ENCODE measurements at regions not wholly inside any gene's neighbourhood (a gene's known extent, or its start where the extent isn't known, plus 50 kb on each side); places are given as distances from the start of the nearest gene placed in this dataset.
"Not testable (repeated sequence)": the region's sequence is repeated elsewhere in the genome, so short reads cannot be mapped to it uniquely, and the experiment has no call there.

DNA sequence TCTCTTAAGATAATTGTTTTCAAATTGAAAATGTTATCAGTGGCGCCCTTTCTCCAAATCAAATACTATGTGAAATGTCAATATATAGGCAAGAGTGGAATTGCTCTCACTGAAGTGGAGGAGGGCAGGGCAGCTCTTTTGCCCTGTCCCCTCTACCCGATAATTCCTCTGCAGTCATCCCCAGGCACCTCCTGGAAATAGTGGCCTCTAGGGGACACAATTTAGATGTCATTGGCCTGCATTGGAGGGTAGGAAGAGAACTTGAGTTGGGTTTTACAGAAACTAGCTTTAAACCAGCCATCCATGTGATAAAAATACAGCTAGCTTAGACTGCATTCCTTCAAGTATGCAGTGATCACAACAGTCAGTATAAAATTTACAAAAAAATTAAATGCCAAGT, 288.9 kb downstream of the EDEM1 start:
- no peak for DNase-seq (ENCODE audit: low read depth)

DNA sequence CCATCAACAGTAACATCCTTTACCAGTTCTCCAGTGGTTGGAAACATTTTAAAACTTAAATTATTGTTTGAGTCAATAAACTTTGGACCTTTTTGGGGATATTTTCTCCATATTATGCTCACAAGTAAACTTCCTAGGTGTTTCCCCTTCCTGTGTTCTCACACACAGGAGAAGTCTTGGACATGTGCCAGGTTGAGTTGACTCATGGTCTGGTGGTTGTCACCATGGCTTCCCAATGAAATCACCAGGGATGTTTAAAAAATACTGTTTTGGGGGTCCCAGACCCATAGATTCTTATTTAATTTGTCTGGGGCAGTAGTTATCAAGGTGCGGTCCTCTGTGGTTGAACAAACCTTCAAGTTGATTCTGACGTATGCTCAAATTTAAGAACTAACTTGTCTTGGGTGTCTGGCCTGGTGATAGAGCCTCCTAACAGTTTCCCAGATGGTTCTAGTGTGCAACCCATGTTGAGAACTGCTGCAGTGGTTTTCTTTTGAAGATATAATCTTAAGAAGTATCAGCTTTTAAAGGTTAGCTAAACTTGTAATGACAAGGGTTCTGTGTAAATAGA, 291.8 kb downstream of the EDEM1 start:
- no peak for DNase-seq (ENCODE audit: low read depth)

DNA sequence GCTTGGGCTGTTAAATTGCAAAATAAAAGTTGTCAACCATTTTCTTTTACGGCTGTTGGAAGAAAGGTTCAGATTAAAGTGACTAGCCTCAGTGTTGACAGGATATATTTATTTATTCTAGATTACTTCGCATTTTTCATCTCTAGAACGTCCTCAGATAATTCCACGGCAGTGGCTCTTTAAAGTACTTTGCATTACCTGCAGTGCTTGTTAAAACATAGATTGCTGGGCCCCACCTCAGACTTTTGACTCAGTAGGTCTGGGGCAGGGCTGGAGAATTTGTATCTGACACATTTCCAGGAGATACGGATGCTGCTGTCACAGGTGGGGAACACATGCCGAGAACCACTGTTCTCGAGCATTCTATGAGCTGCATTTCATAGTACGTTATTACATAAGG, 292.7 kb downstream of the EDEM1 start:
- no peak for DNase-seq (ENCODE audit: low read depth)

DNA sequence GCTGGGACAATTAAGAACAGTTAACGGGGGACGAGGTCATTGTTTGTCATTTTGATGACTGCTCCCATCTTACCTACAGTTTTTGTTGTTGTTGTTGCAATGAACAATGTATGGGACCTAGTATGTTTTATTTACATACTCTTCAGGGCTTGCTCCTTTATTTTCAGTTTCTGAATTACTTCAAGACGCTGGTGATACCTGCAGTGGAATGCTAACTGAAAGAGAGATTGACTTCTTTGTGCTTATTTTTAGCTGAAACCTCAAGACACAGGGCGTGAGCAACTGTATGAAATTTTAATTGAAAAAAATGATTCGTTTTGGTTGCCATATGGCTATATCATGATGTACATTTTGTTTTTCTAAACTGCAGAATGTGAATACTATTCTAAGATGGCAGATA, 297.9 kb downstream of the EDEM1 start:
- DNase-seq (ENCODE audit: low read depth), result no peak

DNA sequence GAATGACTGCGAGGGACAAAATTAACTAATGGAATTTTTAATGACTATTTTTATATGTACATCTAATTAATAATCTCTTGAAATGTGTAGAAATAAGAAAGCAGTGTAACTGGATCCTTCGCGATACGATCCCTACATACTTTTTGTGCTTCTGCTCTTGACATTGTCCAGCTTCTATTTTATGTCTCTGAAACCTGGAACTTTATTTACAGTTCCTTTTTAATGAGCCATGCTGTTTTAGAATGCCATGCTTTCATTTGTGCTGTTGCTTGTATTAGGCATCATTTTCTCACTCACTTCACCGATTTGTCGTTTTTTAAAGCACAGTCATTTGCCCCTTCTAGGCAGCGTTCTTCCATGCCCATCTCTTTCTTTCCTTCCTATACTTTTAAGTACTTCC, 301.3 kb downstream of the EDEM1 start:
- DNase-seq (ENCODE audit: low read depth), result no peak

DNA sequence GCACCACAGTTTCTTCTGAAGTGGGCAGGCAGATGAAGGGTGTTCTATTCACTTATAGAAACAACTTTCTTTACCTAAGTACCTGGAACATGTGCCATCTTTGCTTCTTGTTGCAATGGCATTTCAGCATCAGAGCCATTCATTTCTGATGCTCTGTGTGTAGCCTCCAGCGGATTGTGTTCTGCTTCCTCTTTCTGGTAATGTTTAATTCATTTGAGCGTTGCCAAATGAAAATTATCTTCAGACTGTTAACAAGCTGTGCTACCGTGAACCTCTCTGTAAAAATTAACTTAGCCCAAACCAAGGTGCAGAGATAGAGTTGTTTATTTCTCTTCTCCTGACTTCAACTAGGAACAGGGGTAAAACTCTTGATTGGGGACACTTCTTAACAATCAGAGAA, 302.0 kb downstream of the EDEM1 start:
- DNase-seq (ENCODE audit: low read depth), result no peak

DNA sequence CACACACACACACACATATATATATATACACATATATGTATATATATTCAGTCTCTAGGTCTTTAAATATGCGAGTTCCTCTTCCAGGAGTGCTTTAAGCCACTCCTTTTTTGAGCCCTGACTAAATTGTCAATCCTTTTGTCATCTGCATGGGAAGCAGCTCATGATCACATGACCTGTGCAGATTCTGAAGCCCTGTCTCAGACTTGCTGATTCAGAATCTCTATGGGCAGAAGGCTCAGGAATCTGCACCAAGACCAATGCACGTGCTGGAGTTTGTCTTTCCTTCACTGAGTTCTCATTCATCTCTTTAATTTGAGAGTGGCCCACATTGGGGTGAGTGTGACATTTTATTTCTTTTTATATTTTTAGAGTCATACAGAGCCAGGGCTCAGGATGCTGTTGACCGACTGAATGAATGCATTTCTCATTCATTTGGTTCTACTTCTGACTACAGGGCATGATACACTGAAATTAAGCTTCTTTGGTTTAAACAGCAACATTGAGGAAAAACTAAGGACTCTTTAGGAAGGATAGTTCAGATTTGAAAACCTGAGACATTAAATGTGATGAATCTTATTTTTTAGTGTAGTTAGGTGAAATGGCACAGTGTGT, 307.5 kb downstream of the EDEM1 start:
- DNase-seq (ENCODE audit: low read depth), result no peak

DNA sequence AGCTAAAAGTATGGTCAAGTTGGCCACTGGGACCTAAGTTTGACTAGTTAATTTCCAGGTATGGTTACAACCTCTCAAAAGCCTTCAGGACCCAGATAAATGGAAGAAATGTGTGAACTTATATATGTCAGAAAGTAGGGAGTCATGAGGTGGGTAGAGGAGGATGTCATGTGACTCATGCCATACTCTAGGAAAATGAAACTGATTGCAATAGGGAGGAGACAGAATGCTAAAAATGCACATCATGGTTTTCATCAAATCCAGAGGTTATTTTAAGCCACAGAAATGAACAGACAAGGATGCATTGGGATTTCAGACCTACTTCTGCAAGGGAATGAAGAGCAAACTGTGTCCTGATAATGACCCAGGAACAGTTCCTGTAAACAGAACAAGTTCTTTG, 310.0 kb downstream of the EDEM1 start:
- DNase-seq (ENCODE audit: low read depth), result no peak

DNA sequence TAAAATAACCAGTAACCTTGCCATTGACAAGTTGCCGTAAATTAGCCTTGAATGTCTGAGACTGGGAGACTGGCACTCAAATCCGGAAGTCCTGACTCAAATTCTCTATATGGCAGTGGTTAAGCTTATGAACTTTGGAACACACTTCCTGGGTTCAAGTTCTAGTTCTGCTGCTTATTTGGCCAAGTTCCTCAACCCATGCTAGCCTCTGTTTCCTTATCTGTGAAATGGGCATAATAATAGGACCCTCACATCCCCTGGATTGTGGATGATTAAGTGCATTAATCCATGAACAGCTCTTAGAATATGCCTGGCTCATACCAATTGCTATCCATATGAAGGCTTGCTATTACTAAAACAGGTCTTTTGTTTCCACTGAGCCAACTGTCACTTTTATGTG, 311.5 kb downstream of the EDEM1 start:
- no peak for DNase-seq (ENCODE audit: low read depth)

DNA sequence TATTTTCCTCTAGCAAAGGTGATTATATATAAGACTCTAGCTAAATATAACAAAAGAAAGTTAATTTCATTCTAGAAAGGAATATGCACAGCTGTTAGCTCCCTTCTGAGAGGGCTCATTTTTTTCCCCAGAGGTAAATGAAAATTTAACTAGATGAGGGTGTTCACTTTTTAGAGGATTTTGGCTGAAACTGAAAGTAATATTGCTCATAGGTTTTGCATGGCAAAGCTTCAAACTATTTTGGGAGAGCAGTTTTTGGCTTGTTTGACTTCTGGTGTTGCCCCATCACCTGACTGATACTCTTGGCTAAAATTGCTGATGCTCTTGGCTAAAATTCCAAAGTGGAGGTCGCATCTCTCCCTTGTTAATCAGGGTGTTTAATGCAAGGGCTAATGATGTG, 311.9 kb downstream of the EDEM1 start:
- DNase-seq (ENCODE audit: low read depth), result no peak

DNA sequence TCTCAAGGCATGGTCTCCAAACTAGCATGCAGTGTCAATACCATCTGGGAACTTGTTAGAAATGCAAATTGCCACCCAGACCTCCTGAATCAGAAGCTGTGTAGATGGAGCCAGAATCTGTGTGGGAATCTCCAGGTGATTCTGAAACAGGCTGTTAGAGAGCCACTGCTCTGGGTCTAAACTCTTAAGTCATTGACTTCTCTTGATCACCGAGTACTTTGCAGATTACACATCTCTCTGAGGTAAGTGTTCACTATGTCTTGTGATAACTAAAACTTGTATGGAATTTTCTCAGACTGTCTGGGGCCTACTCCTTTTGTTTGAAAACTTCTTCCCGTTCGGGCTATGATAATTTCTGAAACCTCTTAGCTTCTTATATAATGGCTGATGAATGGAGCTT, 315.6 kb downstream of the EDEM1 start:
- DNase-seq (ENCODE audit: low read depth), result no peak

DNA sequence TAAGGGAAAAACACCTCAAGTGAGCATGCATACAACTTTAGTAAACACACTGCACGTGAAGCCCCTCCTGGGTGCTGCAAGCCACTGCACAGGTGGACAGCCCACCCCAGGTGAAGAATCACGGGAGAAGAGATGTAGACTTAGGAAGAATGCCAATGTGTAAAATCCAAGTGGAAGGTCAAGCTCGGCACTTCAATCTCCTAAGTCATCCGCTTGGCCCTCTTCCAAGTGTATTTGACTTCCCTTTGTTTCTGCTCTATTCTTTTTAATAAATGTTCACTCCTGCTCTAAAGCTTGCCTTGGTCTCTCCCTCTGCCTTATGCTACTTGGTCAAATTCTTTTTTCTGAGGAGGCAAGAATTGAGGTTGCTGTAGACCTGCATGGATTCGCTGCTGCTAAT, 316.6 kb downstream of the EDEM1 start:
- DNase-seq (ENCODE audit: low read depth), result no peak

DNA sequence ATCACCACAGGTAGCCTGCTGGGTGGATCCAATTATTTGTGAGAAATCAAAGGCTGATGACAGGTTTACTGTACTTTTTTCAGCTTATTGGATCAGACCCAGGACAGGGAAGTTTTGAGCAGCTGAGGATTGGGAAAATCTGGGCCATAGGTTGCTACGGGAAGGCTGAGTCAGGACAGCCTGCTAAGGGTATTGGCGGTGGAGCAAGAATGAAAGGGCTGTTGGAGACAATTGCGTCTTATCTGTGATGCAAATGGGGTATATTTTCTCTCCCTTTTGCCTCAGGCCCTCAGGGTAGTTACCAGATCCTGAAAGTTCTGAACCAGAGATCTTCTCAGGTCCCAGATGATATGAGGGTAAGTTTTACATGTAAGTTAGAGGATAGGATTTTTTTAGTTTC, 317.7 kb downstream of the EDEM1 start:
- no peak for DNase-seq (ENCODE audit: low read depth)

DNA sequence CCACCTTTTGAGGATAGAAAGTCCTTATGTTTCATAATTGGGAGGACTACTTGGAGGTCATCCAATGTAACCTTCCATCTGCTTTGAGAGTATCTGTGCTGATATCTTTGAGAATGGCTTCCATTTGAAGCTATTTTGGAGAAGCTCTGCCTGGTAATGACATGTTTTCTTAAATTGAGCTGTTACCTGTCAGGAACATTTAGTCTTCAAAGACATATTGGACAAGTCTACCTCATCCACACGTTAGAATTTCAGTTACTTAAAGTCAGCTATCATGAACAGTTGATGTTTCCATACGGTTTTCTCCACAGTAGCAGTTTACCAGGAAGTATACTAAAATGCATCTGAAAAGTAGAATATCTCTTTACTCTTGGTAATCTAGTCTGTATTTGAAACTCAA, 318.5 kb downstream of the EDEM1 start:
- no peak for DNase-seq (ENCODE audit: low read depth)

DNA sequence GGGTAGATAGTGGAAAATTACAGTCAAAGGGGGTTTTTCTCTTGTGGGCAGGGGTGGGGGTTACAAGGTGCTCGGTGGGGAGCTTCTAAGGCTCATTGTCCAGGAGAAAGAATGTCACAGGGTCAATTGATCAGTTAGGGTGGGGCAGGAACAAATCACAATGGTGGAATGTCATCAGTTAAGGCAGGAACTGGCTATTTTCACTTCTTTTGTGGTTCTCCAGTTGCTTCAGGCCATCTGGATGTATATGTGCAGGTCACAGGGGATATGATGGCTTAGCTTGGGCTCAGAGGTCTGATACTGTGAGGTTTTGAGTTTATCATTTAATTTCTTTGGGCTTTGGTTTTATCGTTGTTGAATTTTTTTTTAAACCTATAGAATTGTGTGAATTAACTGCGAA, 321.4 kb downstream of the EDEM1 start:
- not testable (repeated sequence) for DNase-seq (ENCODE audit: low read depth)

DNA sequence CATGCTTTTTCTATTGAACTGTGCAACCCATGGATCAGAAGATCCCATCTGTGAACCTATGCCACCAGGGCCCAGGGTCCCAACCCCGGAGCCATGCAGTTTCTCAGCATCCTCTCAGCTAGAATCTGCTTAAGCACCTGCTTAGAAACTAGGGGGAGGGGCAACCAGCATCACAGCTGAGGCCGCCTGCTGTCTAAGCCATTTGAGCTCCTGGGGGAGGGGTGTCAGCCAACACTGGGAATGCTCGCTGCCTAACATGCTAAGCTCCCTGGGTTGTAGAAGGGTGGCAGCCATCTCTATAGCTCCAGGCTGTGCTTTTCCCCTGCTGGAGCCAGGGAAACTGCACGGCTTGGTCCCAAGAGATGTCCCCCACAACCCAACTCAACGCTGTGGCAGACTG, 322.8 kb downstream of the EDEM1 start:
- DNase-seq (ENCODE audit: low read depth), result no peak

DNA sequence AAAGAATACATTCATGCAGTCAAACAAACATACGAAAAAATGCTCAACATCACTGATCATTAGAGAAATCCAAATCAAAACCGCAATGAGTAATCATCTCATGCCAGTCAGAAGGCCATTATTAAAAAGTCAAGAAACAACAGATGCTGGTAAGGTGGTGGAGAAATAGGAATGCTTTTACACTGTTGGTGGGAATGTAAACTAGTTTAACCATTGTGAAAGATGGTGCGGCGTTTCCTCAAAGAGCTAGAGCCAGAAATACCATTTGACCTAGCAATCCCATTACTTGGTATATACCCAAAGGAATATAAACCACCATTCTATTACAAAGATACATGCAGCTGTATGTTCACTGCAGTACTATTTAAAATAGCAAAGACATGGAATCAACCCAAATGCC, 330.4 kb downstream of the EDEM1 start:
- DNase-seq (ENCODE audit: low read depth), result no peak

DNA sequence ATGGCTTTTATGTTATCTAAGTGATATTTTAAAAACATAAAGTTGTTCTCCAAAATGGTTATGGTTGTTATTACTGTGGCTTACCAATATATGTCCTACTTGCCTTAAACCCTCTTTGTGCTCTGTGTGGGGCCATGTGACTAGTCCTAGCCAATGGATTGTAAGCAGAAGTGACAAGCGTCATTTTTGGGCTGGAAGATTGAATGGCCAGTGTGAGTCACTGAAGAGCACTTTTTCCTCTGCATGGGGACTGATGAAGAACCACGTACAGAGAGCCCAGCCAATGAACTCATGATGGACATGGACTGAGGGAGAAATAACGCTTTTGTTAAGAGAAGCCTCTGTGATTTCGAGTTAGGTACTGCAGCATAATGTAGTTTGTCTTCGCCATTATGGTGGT, 332.7 kb downstream of the EDEM1 start:
- no peak for DNase-seq (ENCODE audit: low read depth)

DNA sequence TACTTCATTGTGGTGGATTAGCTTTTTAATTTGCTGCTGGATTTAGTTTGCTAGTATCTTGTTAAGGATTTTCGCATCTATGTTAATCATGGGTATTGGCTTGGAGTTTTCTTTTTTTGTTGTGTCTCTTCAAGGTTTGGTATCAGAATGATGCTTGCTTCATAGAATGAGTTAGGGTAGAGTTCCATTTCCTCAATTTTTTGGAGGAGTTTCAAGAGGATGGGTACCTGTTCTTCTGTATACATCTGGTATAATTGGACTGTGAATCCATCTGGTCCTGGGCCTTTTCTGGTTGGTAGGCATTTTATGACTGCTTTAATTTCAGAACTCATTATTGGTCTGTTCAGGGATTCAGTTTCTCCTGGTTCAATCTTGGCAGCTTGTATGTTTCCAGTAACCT, 335.6 kb downstream of the EDEM1 start:
- no peak for DNase-seq (ENCODE audit: low read depth)

DNA sequence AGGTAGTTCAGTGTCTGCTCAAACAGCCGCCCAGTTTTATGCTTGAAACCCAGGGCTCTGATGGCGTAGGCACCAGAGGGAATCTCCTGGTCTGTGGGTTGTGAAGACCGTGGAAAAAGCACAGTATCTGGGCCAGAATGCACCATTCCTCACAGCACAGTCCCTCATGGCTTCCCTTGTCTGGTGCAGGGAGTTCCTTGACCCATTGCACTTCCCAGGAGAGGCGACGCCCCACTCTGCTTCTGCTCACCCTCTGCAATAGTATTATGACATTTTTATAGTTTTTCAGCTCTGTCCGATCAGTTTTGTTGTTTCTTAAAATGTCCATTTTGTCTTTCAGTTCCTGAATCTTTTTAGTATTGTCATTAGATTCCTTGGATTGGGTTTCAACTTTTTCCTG, 343.5 kb downstream of the EDEM1 start:
- no peak for DNase-seq (ENCODE audit: low read depth)

DNA sequence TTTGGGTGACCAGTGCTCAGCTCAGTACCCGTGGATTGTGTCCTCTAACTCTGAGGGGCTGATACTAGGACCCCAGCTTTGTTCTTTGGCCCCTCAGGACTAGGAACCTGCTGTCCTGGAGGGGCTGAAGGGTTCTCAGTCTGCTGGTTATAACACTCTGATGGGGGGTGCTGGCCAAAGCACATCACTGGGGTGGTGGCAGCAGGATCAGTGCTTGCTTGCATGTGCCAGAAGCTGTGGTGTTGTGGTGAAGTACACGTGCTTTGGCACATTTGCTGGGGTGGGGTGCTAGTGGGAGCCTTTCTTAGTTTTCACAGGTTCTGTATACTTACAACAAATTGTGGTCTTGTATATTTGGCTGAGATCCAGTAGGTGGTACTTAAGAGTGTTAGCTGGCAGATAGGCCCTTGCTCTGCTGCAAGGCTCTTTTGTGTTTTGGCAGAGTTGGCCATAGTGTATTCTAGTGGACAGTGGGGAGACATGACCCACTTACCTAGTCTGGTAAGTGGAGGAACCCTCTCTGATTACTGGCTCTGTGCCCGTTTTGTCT, 344.3 kb downstream of the EDEM1 start:
- no peak for DNase-seq (ENCODE audit: low read depth)

DNA sequence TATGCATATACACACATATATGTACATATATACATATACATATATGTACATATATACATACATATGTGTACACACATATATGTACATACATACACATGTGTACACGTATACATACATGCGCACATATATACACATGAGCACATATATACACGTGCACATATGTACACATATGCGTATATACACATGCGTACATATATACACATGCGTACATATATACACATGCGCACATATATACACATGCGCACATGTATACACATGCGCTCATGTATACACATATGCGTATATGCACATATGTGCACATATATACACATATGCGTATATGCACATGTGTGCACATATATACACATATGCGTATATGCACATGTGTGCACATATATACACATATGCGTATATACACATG, 353.0 kb downstream of the EDEM1 start:
- DNase-seq (ENCODE audit: low read depth), result no peak

DNA sequence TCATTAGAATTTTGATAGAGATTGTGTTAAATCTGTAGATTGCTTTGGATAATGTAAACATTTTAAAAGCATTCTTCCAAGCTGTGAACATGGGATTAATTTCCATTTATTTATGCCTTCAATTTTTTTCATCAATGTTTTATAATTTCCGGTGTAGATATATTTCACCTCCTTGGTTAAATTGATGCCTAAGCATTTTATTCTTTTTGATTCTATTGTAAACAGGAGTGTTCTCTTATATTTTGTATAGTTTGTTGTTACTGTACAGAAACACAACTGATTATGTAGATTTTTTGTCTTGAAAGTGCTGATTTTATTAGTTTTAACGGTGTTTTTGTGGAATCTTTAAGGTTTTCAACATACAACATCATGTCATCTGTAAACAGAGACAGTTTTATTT, 355.0 kb downstream of the EDEM1 start:
- no peak for DNase-seq (ENCODE audit: low read depth)

DNA sequence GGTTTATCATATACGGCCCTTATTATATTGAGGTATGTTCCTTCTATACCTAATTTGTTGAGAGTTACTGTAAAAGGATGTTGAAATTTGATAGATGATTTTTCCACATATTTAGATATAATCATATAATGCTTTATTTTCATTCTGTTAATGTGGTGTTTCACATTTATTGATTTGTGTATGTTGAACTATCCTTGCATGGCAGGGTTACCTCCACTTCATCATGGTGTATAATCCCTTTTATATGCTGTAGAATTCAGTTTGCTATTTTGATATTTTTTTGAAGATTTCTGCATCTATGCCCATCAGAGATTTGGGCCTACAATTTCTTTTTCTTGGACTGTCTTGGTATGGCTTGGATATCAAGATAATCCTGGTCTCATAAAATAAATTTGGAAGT, 355.5 kb downstream of the EDEM1 start:
- DNase-seq (ENCODE audit: low read depth), result no peak
